Panc1 (cell line): ENCODE measurements at regions not wholly inside any gene's neighbourhood (a gene's known extent, or its start where the extent isn't known, plus 50 kb on each side); places are given as distances from the start of the nearest gene placed in this dataset.

Source experiments
- ATAC-seq: fragments of 200-7000 bp; cut with Tn5 transposase; 2 replicates; pipeline ENCODE4 v1.9.1; 2020; ENCODE audit warnings: mild to moderate bottlenecking, moderate library complexity
- BruUV-seq: library from RNA; stranded (reverse); fragments of 400-500 nt; replicated peaks from 2 replicates; lab custom pipeline; 2021; lab: Mats Ljungman, UMichigan
- CTCF ChIA-PET: fragments of 300-600 bp; sonication (Branson Sonifier 250); formaldehyde crosslinking; loops from one replicate; lab custom pipeline; 2022; ENCODE audit warnings: antibody characterized with exemption; lab: Charles Lee
- POLR2A ChIA-PET: fragments of 300-600 bp; sonication (Branson Sonifier 250); formaldehyde crosslinking; loops from one replicate; lab custom pipeline; 2022; ENCODE audit warnings: antibody characterized with exemption; lab: Charles Lee
- DNase-seq: peaks from one replicate; pipeline ENCODE4 v3.0.0-alpha.2; 2010; ENCODE audit warnings: low read depth, low spot score
- H3K27ac ChIP-seq: 2 replicates; pipeline ENCODE4 v1.5.1; 2011; ENCODE audit warnings: mild to moderate bottlenecking, low read length, inconsistent platforms
- H3K27me3 ChIP-seq: fragments of 200-500 bp; sonication (Bioruptor generic); 2 replicates; pipeline ENCODE4 v1.6.0; 2014; ENCODE audit warnings: low read length, inconsistent platforms; ENCODE audit not compliant: control insufficient read depth, insufficient read depth
- H3K36me3 ChIP-seq: fragments of 200-500 bp; sonication (Bioruptor generic); 2 replicates; pipeline ENCODE4 v1.5.1; 2014; ENCODE audit warnings: inconsistent platforms, mild to moderate bottlenecking, low read length, moderate library complexity; ENCODE audit not compliant: control insufficient read depth, insufficient read depth
- H3K4me1 ChIP-seq: 2 replicates; pipeline ENCODE4 v1.5.1; 2011; ENCODE audit warnings: inconsistent platforms, mild to moderate bottlenecking, low read length, moderate library complexity; ENCODE audit not compliant: control insufficient read depth, insufficient read depth
- H3K4me3 ChIP-seq, 2 experiments: 2 replicates each; pipeline ENCODE4 v1.5.1; 2011 to 2012; ENCODE audit warnings: low read depth in 2 of 2, low read length in 2 of 2, mild to moderate bottlenecking in 2 of 2, inconsistent platforms in 1 of 2, moderate library complexity in 1 of 2
- H3K9me3 ChIP-seq: fragments of 200-500 bp; sonication (Bioruptor generic); 2 replicates; pipeline ENCODE4 v1.5.1; 2014; ENCODE audit warnings: low read depth, mild to moderate bottlenecking, inconsistent platforms, low read length, moderate library complexity; ENCODE audit not compliant: control insufficient read depth, insufficient read depth
- CTCF ChIP-seq: fragments of 450-650 bp; IDR thresholded peaks from 2 replicates; pipeline ENCODE4 v1.5.1; 2017; ENCODE audit warnings: mild to moderate bottlenecking
- POLR2AphosphoS5 ChIP-seq: IDR thresholded peaks from 2 replicates; pipeline ENCODE4 v1.6.1; 2012; ENCODE audit warnings: mild to moderate bottlenecking, low read depth, low read length, moderate library complexity
- REST ChIP-seq, 2 experiments: IDR thresholded peaks; 2 replicates each; pipeline ENCODE4 v1.6.1; 2011 to 2012; ENCODE audit warnings: low read depth in 2 of 2, control low read depth in 1 of 2, low read length in 1 of 2, mild to moderate bottlenecking in 1 of 2, moderate library complexity in 1 of 2; ENCODE audit not compliant: insufficient read depth in 1 of 2
- SIN3A ChIP-seq: IDR thresholded peaks from 2 replicates; pipeline ENCODE4 v1.6.1; 2012; ENCODE audit warnings: low read depth, mild to moderate bottlenecking, low read length, moderate library complexity, borderline replicate concordance; ENCODE audit not compliant: insufficient read depth
- TCF7L2 ChIP-seq: IDR thresholded peaks from 2 replicates; pipeline ENCODE4 v1.6.1; 2011; ENCODE audit warnings: mild to moderate bottlenecking, low read depth, low read length, inconsistent platforms
- in situ Hi-C: cut with HindIII; loops from 2 replicates; pipeline ENCODE4 v1.10.0; 2016; ENCODE audit warnings: low sequenced_read_pairs, low pct_unique_long_range_greater_than_20kb
- intact Hi-C: fragments of 100-400 bp; cut with micrococcal nuclease; formaldehyde crosslinking; loops from one replicate; pipeline ENCODE4 v1.10.0; 2022; ENCODE audit not compliant: unreplicated experiment

GRCh38 chr1:29433830-29434229 lies 197.5 kb downstream of the PTPRU start:
- Histone ChIP-seq H3K4me1 (no peaks in the 10 kb centered on the region), H3K36me3 (no peaks in the 10 kb centered on the region), H3K27ac (no peak overlapping the region), H3K9me3 (no peaks in the 10 kb centered on the region), H3K27me3 (peaks cover 14% of the 10 kb centered on the region; the same call in 1 of the 2 replicates), H3K4me3 (no peak overlapping the region)
- no peak for TF ChIP-seq SIN3A
- TF ChIP-seq TCF7L2 = no peak
- no peak for TF ChIP-seq POLR2AphosphoS5
- TF ChIP-seq CTCF = no peak
- no peak for DNase-seq
- BruUV-seq = no TSS peak
- CTCF ChIA-PET = no interaction called here
- intact Hi-C loops (no loop called here), in situ Hi-C loops (no loop called here)
- POLR2A ChIA-PET = no interaction called here
- no peak for ATAC-seq

- ATAC-seq = no peak
- BruUV-seq = no TSS peak
- CTCF ChIA-PET = interaction anchor here (0.5 kb wide), 1 partner anchor 90 kb away, joined by 3 read pairs; no protein-coding TSS in a partner anchor
- Histone ChIP-seq H3K27ac (no peak overlapping the region), H3K4me1 (no peaks in the 10 kb centered on the region), H3K4me3 (no peak overlapping the region), H3K27me3 (peaks cover 6% of the 10 kb centered on the region; the same call in 1 of the 2 replicates), H3K36me3 (no peaks in the 10 kb centered on the region), H3K9me3 (no peaks in the 10 kb centered on the region)
- TF ChIP-seq SIN3A = no peak
- no peak for TF ChIP-seq CTCF
- no peak for TF ChIP-seq TCF7L2
- TF ChIP-seq POLR2AphosphoS5 = no peak
- TF ChIP-seq REST (IDR thresholded peaks at IDR 0.05; ENCODE audit: insufficient read depth in 1 of 2, low read depth in 2 of 2, low read length in 1 of 2) = no peak
- in situ Hi-C loops = no loop called here
- DNase-seq = no peak
- intact Hi-C loops = no loop called here
- POLR2A ChIA-PET = no interaction called here
These were observed 194.8 kb downstream of the PTPRU start for GRCh38 chr1:29431138-29431537.
